ENCODE measurements at regions not wholly inside any gene's neighbourhood (a gene's known extent, or its start where the extent isn't known, plus 50 kb on each side); places are given as distances from the start of the nearest gene placed in this dataset.
"Not testable (repeated sequence)": the region's sequence is repeated elsewhere in the genome, so short reads cannot be mapped to it uniquely, and the experiment has no call there.

DNA sequence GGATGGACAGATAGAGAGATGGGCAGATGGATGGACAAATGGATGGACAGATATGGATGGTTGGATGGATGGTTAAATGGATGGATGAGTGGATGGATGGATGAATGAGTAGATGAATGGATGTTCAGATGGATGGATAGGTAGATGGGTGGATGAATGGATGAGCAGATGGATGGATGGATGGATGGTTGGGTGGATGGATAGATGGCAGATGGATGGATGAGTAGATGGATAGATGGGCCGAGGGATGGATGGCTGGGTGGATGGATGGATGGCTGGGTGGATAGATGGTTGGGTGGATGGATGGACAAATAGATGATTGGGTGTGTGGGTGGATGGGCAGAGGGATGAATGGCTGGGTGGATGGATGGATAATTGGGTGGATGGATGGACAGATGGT lies 98.9 kb upstream of the OTOS start:
- H3K9ac ChIP-seq (ENCODE audit: low read depth in 1 of 2, low read length in 2 of 2) = no peak overlapping the region
- no peaks in the 10 kb centered on the region for H3K27me3 ChIP-seq (ENCODE audit: control insufficient read depth in 2 of 2, insufficient read depth in 2 of 2, low read length in 2 of 2)
- H3K9me3 ChIP-seq (ENCODE audit: control insufficient read depth in 2 of 2, low read length in 2 of 2) = no peaks in the 10 kb centered on the region
- H3K4me1 ChIP-seq (ENCODE audit: control insufficient read depth in 2 of 2, insufficient read depth in 2 of 2, low read length in 2 of 2) = no peaks in the 10 kb centered on the region
- no peak overlapping the region for H3K27ac ChIP-seq (ENCODE audit: low read depth in 2 of 2, low read length in 2 of 2)
- no peaks in the 10 kb centered on the region for H3K36me3 ChIP-seq (ENCODE audit: control insufficient read depth in 2 of 2, insufficient read depth in 2 of 2, low read length in 2 of 2)
- no peak overlapping the region for H3K4me3 ChIP-seq (ENCODE audit: low read length in 2 of 2)

DNA sequence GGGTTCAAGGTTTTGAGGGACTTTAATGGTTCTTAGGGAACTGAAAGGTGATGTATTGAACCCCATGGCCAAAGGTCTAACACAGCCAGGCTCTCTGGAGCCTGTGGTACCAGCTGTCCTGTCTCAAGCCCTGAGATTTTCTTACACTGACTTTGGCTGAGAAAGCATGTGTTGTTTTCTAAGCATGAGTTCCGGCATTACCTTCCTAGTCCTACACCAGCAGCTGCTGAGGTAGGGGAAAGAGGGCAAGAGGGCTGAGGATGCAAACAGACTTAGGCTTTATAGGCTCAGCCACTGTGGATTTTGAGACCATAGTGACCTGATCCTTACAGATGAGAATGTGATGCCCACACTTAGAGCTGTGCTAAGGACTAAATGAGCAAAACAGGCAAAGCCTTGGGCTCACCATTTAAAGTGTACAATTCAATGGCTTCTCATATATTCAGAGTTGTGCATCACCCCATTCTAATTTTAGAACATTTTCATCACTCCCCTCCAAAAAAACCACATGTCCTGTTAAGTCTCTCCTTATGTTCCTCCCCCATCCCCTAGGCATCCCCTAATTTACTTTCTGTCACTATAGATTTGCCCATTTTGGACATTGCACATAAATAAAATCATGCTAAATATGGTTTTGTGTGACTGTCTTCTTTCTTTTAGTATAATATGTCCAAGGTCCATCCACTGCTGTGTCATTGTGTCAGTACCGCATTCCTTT lies 99.7 kb upstream of the OTOS start:
- Histone ChIP-seq H3K4me3 (ENCODE audit: low read length in 2 of 2) (no peak overlapping the region), H3K36me3 (ENCODE audit: control insufficient read depth in 2 of 2, insufficient read depth in 2 of 2, low read length in 2 of 2) (no peaks in the 10 kb centered on the region), H3K9me3 (ENCODE audit: control insufficient read depth in 2 of 2, low read length in 2 of 2) (no peaks in the 10 kb centered on the region)

DNA sequence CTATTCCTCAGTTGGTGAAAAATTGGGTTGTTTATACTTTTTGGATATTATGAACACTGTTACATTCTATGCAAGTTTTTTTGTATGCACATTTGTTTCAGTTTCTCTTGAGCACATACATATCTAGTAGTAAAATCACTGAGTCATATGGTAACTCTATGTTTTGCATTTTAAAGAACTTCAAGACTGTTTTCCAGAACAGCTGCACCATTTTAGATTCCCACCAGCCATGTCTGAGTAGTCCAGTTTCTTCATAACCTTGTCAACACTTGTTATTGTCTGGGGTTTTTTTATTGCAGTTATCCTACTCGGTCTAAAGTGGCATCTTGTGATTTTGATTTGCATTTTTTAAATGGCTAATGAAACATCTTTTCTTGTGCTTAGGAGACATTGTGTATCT lies 100.3 kb upstream of the OTOS start:
- Histone ChIP-seq H3K27ac (ENCODE audit: low read depth in 2 of 2, low read length in 2 of 2) (no peak overlapping the region), H3K9me3 (ENCODE audit: control insufficient read depth in 2 of 2, low read length in 2 of 2) (no peaks in the 10 kb centered on the region), H3K9ac (ENCODE audit: low read depth in 1 of 2, low read length in 2 of 2) (no peak overlapping the region), H3K4me1 (ENCODE audit: control insufficient read depth in 2 of 2, insufficient read depth in 2 of 2, low read length in 2 of 2) (no peaks in the 10 kb centered on the region), H3K27me3 (ENCODE audit: control insufficient read depth in 2 of 2, insufficient read depth in 2 of 2, low read length in 2 of 2) (no peaks in the 10 kb centered on the region), H3K36me3 (ENCODE audit: control insufficient read depth in 2 of 2, insufficient read depth in 2 of 2, low read length in 2 of 2) (no peaks in the 10 kb centered on the region), H3K4me3 (ENCODE audit: low read length in 2 of 2) (no peak overlapping the region)

More for the DNA sequence above, 99.7 kb upstream of the OTOS start:
- H3K4me1 ChIP-seq (ENCODE audit: control insufficient read depth in 2 of 2, insufficient read depth in 2 of 2, low read length in 2 of 2) = no peaks in the 10 kb centered on the region
- H3K9ac ChIP-seq (ENCODE audit: low read depth in 1 of 2, low read length in 2 of 2) = no peak overlapping the region
- H3K27ac ChIP-seq (ENCODE audit: low read depth in 2 of 2, low read length in 2 of 2) = no peak overlapping the region
- no peaks in the 10 kb centered on the region for H3K27me3 ChIP-seq (ENCODE audit: control insufficient read depth in 2 of 2, insufficient read depth in 2 of 2, low read length in 2 of 2)

DNA sequence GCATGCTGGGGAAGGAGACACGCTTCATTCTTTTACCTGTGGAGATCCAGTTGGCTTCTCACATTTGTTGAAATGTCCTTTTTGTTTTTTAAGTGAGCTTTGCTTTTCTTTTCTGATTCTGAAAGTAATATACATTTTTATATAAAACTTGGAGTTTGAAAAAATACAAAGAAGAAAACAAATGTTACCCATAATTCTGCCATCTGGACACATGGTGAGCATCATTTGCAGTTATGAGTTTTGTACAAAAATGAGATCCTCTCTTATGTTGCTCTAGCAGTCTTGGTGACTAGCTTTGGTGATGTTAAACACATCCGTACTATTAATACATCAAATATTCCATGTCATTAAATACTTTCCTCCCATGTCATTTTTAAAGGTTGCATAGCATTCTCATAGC lies 101.1 kb upstream of the OTOS start:
- no peak overlapping the region for H3K27ac ChIP-seq (ENCODE audit: low read depth in 2 of 2, low read length in 2 of 2)

DNA sequence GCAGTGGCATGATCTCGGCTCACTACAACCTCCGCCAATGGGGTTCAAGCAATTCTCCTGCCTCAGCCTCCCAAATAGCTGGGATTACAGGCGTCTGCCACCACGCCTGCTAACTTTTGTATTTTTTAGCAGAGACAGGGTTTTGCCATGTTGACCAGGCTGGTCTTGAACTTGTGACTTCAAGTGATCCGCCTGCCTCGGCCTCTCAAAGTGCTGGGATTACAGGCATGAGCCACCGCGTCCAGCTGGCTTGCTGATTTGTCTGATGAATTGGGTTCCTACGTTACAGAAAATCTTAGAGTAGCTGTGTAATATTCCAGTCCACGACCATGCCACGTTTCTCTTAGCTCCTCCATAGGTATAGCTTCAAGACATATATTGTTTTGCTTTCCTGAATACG lies 102.6 kb upstream of the OTOS start:
- not testable (repeated sequence) for H3K36me3 ChIP-seq (ENCODE audit: control insufficient read depth in 2 of 2, insufficient read depth in 2 of 2, low read length in 2 of 2); H3K27ac ChIP-seq (ENCODE audit: low read depth in 2 of 2, low read length in 2 of 2); H3K9ac ChIP-seq (ENCODE audit: low read depth in 1 of 2, low read length in 2 of 2); H3K27me3 ChIP-seq (ENCODE audit: control insufficient read depth in 2 of 2, insufficient read depth in 2 of 2, low read length in 2 of 2); H3K4me1 ChIP-seq (ENCODE audit: control insufficient read depth in 2 of 2, insufficient read depth in 2 of 2, low read length in 2 of 2); H3K9me3 ChIP-seq (ENCODE audit: control insufficient read depth in 2 of 2, low read length in 2 of 2); H3K4me3 ChIP-seq (ENCODE audit: low read length in 2 of 2)

More for the DNA sequence above, 101.1 kb upstream of the OTOS start:
- Histone ChIP-seq H3K9me3 (ENCODE audit: control insufficient read depth in 2 of 2, low read length in 2 of 2) (no peaks in the 10 kb centered on the region), H3K27me3 (ENCODE audit: control insufficient read depth in 2 of 2, insufficient read depth in 2 of 2, low read length in 2 of 2) (no peaks in the 10 kb centered on the region), H3K4me3 (ENCODE audit: low read length in 2 of 2) (no peak overlapping the region), H3K9ac (ENCODE audit: low read depth in 1 of 2, low read length in 2 of 2) (no peak overlapping the region), H3K36me3 (ENCODE audit: control insufficient read depth in 2 of 2, insufficient read depth in 2 of 2, low read length in 2 of 2) (no peaks in the 10 kb centered on the region), H3K4me1 (ENCODE audit: control insufficient read depth in 2 of 2, insufficient read depth in 2 of 2, low read length in 2 of 2) (no peaks in the 10 kb centered on the region)

DNA sequence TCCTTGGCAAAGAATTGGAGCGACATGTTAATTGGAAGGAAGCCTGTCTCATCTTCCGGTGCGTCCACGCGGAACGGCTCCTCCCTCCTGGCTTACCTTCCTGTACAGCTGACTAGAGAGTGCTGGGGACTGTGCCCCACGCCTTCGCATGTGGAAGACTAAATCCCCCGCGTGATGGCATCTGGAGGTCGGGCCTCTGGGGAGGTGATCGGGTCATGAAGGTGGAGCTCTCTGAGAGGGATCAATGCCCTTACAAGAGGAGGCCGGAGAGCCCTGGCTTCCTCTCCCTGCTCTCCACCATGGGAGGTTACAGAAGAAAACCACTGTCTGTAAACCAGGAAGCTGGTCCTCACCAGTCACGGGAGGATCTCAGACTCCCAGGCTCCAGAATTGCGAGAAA lies 104.1 kb upstream of the OTOS start:
- Histone ChIP-seq H3K4me3 (ENCODE audit: low read length in 2 of 2) (no peak overlapping the region), H3K27ac (ENCODE audit: low read depth in 2 of 2, low read length in 2 of 2) (no peak overlapping the region), H3K4me1 (ENCODE audit: control insufficient read depth in 2 of 2, insufficient read depth in 2 of 2, low read length in 2 of 2) (no peaks in the 10 kb centered on the region), H3K9me3 (ENCODE audit: control insufficient read depth in 2 of 2, low read length in 2 of 2) (no peaks in the 10 kb centered on the region), H3K36me3 (ENCODE audit: control insufficient read depth in 2 of 2, insufficient read depth in 2 of 2, low read length in 2 of 2) (no peaks in the 10 kb centered on the region), H3K9ac (ENCODE audit: low read depth in 1 of 2, low read length in 2 of 2) (no peak overlapping the region), H3K27me3 (ENCODE audit: control insufficient read depth in 2 of 2, insufficient read depth in 2 of 2, low read length in 2 of 2) (no peaks in the 10 kb centered on the region)

DNA sequence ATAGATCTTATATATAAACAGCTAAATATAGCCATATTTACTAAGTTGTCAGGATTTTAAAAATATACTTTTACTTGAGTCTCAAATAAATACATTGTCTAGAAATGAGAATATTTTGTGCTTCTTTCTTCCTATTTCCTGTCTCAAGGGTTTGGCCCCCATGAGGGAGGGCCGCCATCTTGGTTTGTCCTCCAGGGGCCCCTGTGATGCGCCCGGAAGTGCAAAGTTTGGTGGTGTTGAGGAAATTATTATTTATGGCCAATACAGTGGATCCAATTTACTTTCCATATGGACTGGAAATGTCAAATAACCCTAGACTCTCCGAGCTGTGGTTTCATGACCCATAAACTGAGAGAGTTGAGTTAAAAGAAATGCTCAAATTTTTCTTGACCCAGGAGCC lies 104.7 kb upstream of the OTOS start:
- H3K4me3 ChIP-seq (ENCODE audit: low read length in 2 of 2) = no peak overlapping the region
- H3K27ac ChIP-seq (ENCODE audit: low read depth in 2 of 2, low read length in 2 of 2) = no peak overlapping the region
- H3K4me1 ChIP-seq (ENCODE audit: control insufficient read depth in 2 of 2, insufficient read depth in 2 of 2, low read length in 2 of 2) = peaks cover 0 to under 1% of the 10 kb centered on the region in 2 donors
- no peaks in the 10 kb centered on the region for H3K9me3 ChIP-seq (ENCODE audit: control insufficient read depth in 2 of 2, low read length in 2 of 2)
- H3K36me3 ChIP-seq (ENCODE audit: control insufficient read depth in 2 of 2, insufficient read depth in 2 of 2, low read length in 2 of 2) = no peaks in the 10 kb centered on the region
- no peak overlapping the region for H3K9ac ChIP-seq (ENCODE audit: low read depth in 1 of 2, low read length in 2 of 2)
- H3K27me3 ChIP-seq (ENCODE audit: control insufficient read depth in 2 of 2, insufficient read depth in 2 of 2, low read length in 2 of 2) = no peaks in the 10 kb centered on the region

DNA sequence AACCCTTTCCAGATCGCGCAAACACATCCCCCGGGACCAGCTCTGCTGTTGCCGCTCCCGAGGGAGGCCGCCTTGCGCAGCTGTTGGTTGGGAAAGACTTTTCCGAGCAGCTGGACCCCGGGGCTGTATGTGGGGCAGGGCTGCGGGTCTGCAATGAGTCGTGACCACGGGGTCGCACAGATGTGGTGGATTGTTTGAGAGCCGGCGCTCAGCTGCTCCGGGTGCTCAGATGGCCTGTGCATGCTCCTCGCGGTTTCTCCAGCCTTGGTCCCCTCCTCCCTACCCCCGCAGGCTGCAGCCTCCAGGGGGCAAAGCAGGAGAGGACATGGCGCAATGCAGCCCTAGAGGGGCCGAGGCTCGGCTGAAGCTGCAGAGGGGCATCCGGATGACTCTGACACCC lies 105.2 kb upstream of the OTOS start:
- peaks cover 2 to 3% of the 10 kb centered on the region in 2 donors for H3K4me1 ChIP-seq (ENCODE audit: control insufficient read depth in 2 of 2, insufficient read depth in 2 of 2, low read length in 2 of 2)
- no peaks in the 10 kb centered on the region for H3K9me3 ChIP-seq (ENCODE audit: control insufficient read depth in 2 of 2, low read length in 2 of 2)
- no peak overlapping the region for H3K4me3 ChIP-seq (ENCODE audit: low read length in 2 of 2)
- H3K36me3 ChIP-seq (ENCODE audit: control insufficient read depth in 2 of 2, insufficient read depth in 2 of 2, low read length in 2 of 2) = no peaks in the 10 kb centered on the region
- no peak overlapping the region for H3K9ac ChIP-seq (ENCODE audit: low read depth in 1 of 2, low read length in 2 of 2)
- H3K27ac ChIP-seq (ENCODE audit: low read depth in 2 of 2, low read length in 2 of 2) = no peak overlapping the region
- H3K27me3 ChIP-seq (ENCODE audit: control insufficient read depth in 2 of 2, insufficient read depth in 2 of 2, low read length in 2 of 2) = no peaks in the 10 kb centered on the region

DNA sequence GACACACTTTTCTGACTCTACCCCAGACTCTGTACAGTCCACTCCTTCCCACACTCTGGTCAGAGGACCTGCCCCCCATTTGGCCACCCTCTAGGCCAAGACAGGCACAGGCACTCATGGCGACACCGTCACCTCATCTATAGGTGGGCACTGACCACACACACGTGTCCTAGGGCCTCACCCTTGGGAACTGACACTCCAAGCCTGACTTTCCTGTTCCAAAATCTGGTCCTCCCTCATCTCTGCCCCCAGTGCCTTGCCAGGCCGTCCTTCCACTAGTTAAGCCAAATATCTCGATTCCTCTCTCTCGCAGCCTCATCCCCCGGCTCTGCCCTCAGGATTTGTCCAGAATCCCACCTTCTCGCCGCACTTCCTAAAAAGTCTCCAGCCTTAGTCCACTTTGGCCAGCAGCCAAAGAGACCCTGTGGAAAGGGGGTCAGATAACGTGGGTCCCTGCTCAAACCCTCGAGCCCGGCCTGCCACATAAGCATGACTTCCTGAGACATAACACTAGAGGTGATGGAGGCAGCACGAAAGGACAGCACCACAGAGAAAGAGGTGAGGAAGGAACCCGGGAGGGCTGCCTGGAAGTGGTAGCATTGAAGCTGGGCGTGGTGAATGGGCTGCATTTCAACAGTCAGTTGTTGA lies 105.8 kb upstream of the OTOS start:
- H3K27ac ChIP-seq (ENCODE audit: low read depth in 2 of 2, low read length in 2 of 2) = no peak overlapping the region
- no peaks in the 10 kb centered on the region for H3K36me3 ChIP-seq (ENCODE audit: control insufficient read depth in 2 of 2, insufficient read depth in 2 of 2, low read length in 2 of 2)
- no peak overlapping the region for H3K9ac ChIP-seq (ENCODE audit: low read depth in 1 of 2, low read length in 2 of 2)
- peaks cover 3 to 7% of the 10 kb centered on the region in 2 donors for H3K4me1 ChIP-seq (ENCODE audit: control insufficient read depth in 2 of 2, insufficient read depth in 2 of 2, low read length in 2 of 2)
- H3K4me3 ChIP-seq (ENCODE audit: low read length in 2 of 2) = no peak overlapping the region
- no peaks in the 10 kb centered on the region for H3K27me3 ChIP-seq (ENCODE audit: control insufficient read depth in 2 of 2, insufficient read depth in 2 of 2, low read length in 2 of 2)
- no peaks in the 10 kb centered on the region for H3K9me3 ChIP-seq (ENCODE audit: control insufficient read depth in 2 of 2, low read length in 2 of 2)

DNA sequence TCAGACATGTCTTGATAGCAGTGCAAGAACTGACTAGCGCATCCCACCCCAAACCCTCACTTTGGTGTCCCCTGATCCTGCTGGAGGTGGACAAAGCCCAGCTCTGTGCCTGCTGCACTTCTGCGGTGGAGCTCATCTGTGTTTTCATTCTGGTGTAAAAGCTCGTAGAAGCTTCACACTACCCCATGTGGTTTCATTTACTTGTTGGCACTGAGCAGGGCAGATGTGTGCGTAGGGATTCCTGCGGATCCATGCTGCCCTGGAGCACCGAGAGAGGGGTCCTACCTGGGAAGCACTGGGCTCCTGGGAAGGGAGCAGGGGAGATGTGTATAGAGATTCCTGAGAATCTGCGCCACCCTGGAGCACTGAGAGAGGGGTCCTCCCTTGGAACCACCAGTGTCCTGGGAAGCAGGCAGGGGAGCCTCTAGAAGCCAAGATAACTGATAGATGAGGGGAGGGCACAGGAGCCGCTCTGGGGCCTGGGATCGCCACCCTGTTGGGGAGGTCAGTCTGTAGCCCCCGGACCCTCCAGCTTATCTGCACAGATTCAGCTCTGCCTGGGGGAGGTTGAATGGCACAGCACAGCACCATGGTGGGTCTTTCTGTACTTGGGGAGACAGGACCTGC lies 106.9 kb upstream of the OTOS start:
- Histone ChIP-seq H3K4me1 (ENCODE audit: control insufficient read depth in 2 of 2, insufficient read depth in 2 of 2, low read length in 2 of 2) (peaks cover 5 to 12% of the 10 kb centered on the region in 2 donors), H3K4me3 (ENCODE audit: low read length in 2 of 2) (no peak overlapping the region), H3K9me3 (ENCODE audit: control insufficient read depth in 2 of 2, low read length in 2 of 2) (no peaks in the 10 kb centered on the region), H3K9ac (ENCODE audit: low read depth in 1 of 2, low read length in 2 of 2) (no peak overlapping the region), H3K27ac (ENCODE audit: low read depth in 2 of 2, low read length in 2 of 2) (no peak overlapping the region), H3K27me3 (ENCODE audit: control insufficient read depth in 2 of 2, insufficient read depth in 2 of 2, low read length in 2 of 2) (no peaks in the 10 kb centered on the region), H3K36me3 (ENCODE audit: control insufficient read depth in 2 of 2, insufficient read depth in 2 of 2, low read length in 2 of 2) (no peaks in the 10 kb centered on the region)

Measured in mucosa of rectum (tissue), 2 donors.